ENCODE measurements at regions not wholly inside any gene's neighbourhood (a gene's known extent, or its start where the extent isn't known, plus 50 kb on each side); places are given as distances from the start of the nearest gene placed in this dataset.

DNA sequence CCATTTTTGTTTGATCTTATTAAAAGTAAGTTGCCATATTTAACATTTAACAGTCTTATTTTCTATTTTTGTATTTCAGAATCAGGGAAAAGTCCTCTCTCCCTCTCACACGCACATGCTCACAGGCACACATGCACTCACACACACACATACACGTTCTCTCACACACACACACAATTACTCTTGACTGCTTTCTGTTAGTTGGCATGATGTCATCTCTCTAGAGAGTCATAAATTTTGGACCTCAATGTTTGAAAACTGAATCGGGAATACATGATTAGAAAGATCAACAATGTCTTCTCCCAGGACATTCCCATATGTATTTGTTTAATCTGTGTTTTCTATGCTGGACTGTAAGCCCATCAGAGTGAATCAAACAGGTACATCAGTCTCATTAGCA lies 165.7 kb upstream of the AHR start:
- peak; percentile 72 for DNase-seq

- DNase-seq: no peak
These were observed 164.5 kb upstream of the AHR start for GRCh38 chr7:17133977-17134376.

DNA sequence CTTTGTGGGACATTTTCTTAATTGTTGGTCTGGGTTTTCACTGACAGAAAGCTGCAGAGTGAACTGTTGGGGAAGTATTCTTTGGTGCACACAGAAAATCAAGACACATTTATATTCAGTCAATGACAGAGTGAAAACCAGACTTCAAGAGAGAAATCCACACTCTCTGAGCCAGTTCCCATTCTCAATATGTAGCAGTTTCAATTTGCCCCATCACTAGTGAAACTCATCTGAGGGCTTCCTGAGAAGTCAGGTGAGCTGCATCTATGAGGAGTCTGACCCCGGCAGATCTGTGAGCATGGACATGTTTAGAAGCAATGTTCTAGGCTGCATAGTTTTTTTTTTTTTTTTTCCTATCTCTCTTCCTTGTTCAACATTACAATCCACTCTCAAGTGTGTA lies 163.7 kb upstream of the AHR start:
- no peak for DNase-seq

DNA sequence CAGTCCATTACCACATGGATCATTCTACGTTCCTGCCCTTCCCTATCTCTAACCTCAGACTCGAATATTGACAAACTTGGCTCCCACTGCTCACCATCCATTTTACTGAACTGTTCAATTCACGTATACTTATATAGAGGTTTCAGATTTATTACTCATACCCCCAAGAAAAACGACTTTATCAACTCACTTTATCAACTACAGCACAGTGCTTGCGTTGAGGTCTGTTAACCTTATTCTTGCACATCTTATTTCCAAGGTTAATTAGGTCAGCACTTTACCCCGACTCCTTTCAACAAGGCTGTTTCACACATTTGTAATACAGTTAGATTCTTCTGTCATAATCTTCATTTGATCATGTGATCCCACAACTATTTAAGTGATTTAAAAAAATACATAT lies 162.3 kb upstream of the AHR start:
- DNase-seq: no peak

- no peak for DNase-seq
These were observed 159.4 kb upstream of the AHR start for GRCh38 chr7:17139081-17139480.

DNA sequence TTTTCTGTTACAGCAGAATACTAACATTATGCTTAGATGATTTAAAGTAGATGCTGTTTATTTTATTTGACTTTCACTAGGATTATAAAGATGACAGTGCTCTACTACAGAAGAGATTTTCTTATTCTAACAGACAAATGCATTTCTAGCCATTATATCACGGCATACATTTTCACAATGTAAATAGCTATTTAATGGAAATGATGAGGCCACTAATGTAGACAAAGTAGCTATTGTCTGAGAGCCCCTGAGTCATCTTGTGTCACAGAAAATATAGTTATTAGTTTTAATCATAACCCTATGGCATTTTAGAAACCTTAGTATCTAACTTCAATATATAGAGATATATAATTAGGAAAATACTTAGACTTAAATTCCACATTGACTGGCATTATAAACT lies 158.0 kb upstream of the AHR start:
- DNase-seq: no peak

GRCh38 chr7:17142831-17143541 lies 155.5 kb upstream of the AHR start:
- peak; percentile 7 for DNase-seq

DNA sequence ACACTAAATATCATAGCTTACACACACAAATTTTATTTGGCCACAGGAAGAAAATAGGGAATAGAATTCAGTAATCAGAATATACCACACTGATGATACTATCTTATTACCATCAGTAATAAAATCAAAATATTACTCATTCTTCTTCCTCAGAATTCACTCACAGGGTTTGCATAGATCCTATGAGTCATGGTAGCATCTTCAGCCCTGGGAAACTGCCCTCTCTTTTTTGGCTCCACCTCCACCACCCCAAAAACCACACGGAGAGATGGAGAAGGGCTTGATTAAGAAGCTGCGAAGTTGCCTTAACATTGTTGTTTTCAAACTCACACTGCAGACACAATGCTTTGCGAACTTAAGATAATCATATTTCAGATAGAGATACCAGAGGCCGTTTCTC lies 154.1 kb upstream of the AHR start:
- peak; percentile 53 for DNase-seq

GRCh38 chr7:17146621-17147020 lies 151.8 kb upstream of the AHR start:
- no peak for DNase-seq

GRCh38 chr7:17147409-17147808 lies 151.0 kb upstream of the AHR start:
- DNase-seq: peak; percentile 28

- no peak for DNase-seq
These were observed 148.4 kb upstream of the AHR start for GRCh38 chr7:17150018-17150417.

DNA sequence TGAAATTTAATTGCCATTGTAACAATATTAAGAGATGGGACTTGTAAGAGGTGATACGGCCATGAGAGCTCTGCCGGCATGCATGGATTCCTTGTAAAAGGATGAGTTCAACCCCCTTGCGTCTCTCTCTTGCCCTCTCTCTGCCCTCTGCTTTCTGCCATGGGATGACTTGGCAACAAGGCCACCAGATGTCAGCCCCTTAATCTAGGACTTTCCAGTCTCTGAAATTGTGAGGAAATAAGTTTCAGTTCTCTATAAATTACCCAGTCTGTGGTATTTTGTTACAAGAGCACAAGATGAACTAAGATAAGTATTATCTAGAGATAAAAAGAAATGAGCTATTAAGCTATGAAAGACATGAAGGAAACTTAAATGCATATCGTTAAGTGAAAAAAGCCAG lies 145.7 kb upstream of the AHR start:
- no peak for DNase-seq

GRCh38 chr7:17153536-17153935 lies 144.9 kb upstream of the AHR start:
- no peak for DNase-seq

- no peak for DNase-seq
These were observed 142.9 kb upstream of the AHR start for GRCh38 chr7:17155529-17155928.

DNA sequence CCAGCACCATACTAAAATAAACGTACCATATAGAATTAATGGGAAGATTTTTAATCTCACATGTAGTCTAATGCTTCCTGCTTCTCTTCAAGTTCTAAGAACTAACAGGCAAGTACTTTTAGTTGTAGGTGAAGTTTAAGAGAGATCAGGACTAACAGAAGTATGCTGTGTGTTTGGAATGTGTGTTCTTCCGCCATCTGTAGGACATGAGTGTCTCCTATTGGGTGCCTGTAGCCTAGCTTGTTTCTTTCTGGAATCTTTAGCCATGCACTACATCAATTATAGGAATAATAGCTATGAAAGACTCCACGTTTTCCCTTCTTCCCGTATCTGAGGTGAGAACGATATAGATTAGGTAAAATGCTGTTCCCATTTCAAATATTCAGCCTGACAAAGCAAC lies 140.2 kb upstream of the AHR start:
- DNase-seq: no peak

DNA sequence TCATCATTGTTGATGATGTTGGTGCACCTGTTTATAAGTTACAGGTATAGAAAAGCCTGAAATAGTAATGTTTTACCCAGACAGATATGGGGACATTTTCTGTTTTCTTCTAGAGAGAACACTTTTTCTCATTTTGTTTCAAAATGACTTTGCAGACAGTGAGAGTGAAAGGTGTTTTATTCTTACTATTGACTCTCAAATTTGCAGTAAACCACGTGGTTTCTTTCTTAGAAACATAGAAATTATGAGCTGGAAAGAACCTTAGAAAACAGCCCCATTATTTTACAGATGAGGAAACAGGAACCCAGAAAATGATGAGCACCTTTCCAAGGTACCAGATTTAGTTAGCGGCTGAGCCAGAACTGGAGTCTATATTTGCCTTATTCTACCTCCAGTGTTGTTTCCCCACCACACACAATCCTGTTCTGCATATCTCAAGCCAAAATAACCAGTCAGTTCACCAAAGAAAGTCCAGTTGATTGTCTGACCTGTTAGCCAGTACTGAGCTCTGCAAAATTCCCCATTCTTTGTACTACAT lies 138.9 kb upstream of the AHR start:
- no peak for DNase-seq

- DNase-seq: no peak
These were observed 131.6 kb upstream of the AHR start for GRCh38 chr7:17166824-17167379.

DNA sequence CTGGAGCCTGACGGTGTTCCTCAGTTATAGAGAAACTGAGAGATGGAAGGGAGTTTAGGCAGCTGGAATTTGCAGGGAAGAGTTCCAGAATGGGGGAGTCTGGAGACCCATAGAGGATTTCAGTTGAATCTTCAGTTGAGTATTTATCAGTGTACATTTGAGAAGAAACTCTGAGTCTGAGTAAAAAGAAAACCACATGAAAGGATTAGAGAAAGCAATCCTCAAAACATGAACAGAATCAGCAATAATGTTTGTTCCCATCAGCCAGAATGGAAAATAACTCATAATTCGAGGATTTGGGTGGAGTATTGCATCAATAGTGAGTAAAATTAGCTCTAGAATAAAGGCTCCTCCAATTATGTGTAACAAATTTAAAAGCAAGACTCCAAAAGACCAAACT lies 130.0 kb upstream of the AHR start:
- DNase-seq: no peak

DNA sequence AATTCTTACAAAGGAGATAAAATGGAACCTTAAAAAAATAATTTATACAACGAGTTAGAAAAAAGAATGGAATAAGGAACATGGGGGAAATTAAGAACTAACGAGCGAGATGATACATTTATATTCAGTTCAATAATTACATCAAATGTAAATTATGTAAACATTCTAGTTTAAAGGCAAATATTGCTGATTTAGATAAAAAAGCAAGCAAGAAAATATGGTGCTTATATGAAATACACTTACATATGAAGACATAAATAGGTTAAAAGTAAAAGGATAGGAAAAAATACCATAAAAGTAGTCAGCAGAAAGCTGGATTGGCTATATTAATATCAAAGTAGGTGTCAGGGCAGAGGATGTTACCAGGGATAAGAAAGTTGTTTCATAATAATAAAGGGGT lies 127.0 kb upstream of the AHR start:
- DNase-seq: no peak

DNA sequence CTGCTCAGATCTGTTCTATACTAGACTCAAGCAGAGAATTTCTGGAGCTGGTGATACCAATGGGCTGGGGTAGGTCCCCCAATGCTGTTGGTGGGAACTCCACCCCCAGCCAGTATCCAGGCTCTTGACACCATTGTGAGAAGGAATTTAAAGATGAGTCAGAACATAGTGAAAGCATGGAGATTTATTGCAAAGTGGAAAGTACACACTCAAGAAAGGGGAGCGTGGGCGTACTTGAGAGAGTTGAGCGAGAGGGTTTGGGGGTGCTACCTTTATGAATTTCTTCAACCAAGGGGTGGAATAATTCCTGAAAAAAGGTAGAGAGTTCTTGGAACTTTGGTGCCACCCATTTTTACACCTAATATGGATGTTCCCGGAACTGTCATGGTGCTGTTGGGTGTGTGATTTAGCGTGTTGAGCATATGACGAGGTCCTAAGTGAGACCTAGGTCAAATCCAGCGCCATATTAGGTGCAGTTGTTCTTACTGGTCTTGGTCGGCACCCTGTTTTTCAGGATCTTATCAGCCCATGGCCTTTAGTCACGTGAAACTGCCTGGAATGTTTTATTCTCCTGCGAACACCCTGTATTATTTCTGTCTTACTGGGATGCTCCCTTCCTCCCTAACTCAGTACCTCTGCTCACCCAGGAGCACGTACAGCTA lies 122.0 kb upstream of the AHR start:
- no peak for DNase-seq

DNA sequence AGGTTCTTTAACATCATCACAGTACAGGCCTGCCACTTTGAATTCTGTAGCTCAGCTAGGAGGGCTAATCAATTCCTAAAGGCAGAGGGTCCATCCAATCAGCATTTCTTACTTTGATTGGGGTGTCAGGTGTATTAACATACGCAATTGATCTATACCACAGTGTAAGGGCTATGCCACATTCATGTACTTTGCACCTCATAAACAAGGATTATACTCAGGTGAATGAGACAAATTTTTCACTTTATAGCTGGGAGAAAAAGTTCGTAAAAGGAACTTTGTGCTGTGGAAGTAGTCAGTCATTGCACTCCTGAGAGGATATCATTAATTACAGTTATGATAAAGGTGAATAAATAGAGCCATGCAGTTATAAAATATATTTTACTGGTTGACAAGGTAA lies 119.9 kb upstream of the AHR start:
- no peak for DNase-seq

DNA sequence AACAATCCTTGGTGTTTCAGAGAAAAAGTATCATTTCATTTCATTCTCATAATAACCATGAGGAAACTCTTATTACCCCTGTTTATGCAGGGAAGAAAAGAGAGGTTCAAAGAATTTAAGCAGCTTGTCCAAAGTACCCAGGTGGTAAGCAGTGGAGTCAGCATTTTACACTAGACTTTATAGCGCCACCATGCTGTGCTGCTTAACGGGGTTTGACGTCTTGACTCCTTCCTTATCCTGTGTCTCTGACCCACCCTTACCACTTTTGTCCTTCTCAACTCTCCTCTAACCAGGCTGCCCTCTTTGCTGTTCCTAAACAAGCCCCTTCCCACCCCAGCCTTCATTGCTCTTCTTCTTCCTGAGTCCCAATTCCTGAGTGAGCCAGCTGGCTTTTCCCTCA lies 117.0 kb upstream of the AHR start:
- DNase-seq: no peak

GRCh38 chr7:17183630-17184328 lies 114.7 kb upstream of the AHR start:
- DNase-seq: peak; percentile 85
